Ovary (tissue), 7 donors: ENCODE measurements at regions not wholly inside any gene's neighbourhood (a gene's known extent, or its start where the extent isn't known, plus 50 kb on each side); places are given as distances from the start of the nearest gene placed in this dataset. TPM values are rescaled to one million over a fixed set of nuclear protein-coding genes. Genes with fewer than 3 reads are reported as not detected.
"Not testable (repeated sequence)": the region's sequence is repeated elsewhere in the genome, so short reads cannot be mapped to it uniquely, and the experiment has no call there.

Experiments used
- DNase-seq, 5 donors: peaks; one replicate each; pipeline ENCODE4 v3.0.0-alpha.2; 2019 to 2020
- H3K27ac ChIP-seq, 2 donors: fragments of 200-600 bp; one replicate each; pipeline versions ENCODE4 v1.5.1 to v1.8.0; 2019 to 2022
- H3K27me3 ChIP-seq: fragments of 200-600 bp; one replicate; pipeline ENCODE4 v1.8.0; 2022
- H3K36me3 ChIP-seq: fragments of 200-600 bp; sonication (generic); one replicate; pipeline ENCODE4 v1.5.1; 2019
- H3K4me1 ChIP-seq: one replicate; pipeline ENCODE4 v1.8.1; 2013; ENCODE audit warnings: mild to moderate bottlenecking, moderate library complexity; ENCODE audit not compliant: insufficient read depth
- H3K4me3 ChIP-seq: fragments of 200-600 bp; sonication (generic); one replicate; pipeline ENCODE4 v1.5.1; 2017
- H3K9me3 ChIP-seq, 2 donors: fragments of 200-600 bp in 1 of 2; sonication (generic) in 1 of 2; one replicate each; pipeline versions ENCODE4 v1.5.1 to v1.8.1; 2013 to 2019; ENCODE audit warnings: mild to moderate bottlenecking in 1 of 2, moderate library complexity in 1 of 2
- CTCF ChIP-seq, 3 donors: fragments of 450-650 bp in 2 of 3; fragments of 200-600 bp in 1 of 3; IDR thresholded peaks; one replicate each; pipeline versions ENCODE4 v1.5.1 to v1.8.0; 2016 to 2022; ENCODE audit warnings: antibody characterized with exemption in 3 of 3, mild to moderate bottlenecking in 1 of 3
- POLR2A ChIP-seq: fragments of 450-650 bp; IDR thresholded peaks from one replicate; pipeline ENCODE4 v1.6.1; 2017; ENCODE audit warnings: antibody characterized with exemption, mild to moderate bottlenecking, moderate library complexity
- WGBS, 3 donors: extraction: QIAGEN DNeasy Blood & Tissue Kit in 1 of 3; methylation state at CpG; one replicate each; pipeline versions ENCODE4 v1.1.5 to v1.1.7; 2013 to 2017; 5-methylcytosine and 5-hydroxymethylcytosine counted together
- intact Hi-C, 4 donors: fragments of 100-400 bp; cut with DNase I; formaldehyde crosslinking; loops; one replicate each; pipeline versions ENCODE4 v1.11.0 to v1.15.1; 2022 to 2023
- small RNA-seq: library from RNA; depleted of rRNA; stranded (forward); fragments of <200 nt; gene quantifications from one replicate; pipeline ENCODE3, GENCODE V24; 2016
- donor health status: DM: no; HTN: no; CAD: no; lungs with moderate emphysema.
- donor health status: DM: no; HTN: no; CAD: no.
- donor health status: Bipolar disorder and iron deficiency.
- donor health status: DM: no; HTN: no; CAD: no.
- donor health status: DM: yes; HTN: yes; CAD: no.

GRCh38 chr9:64017666-64018065 is 1267.3 kb downstream of the FOXD4L5 start:
- H3K36me3 ChIP-seq, H3K4me3 ChIP-seq, H3K9me3 ChIP-seq, DNase-seq, H3K4me1 ChIP-seq, H3K27ac ChIP-seq, H3K27me3 ChIP-seq, intact Hi-C loops: not testable (repeated sequence)
- WGBS, 3 donors: 53 to 61% (median 58%) methylated on average over 2 of the region's 2 CpGs

GRCh38 chr9:64016845-64017406 is 1268.1 kb downstream of the FOXD4L5 start:
- H3K4me1 ChIP-seq, H3K36me3 ChIP-seq, H3K27ac ChIP-seq, H3K4me3 ChIP-seq, H3K27me3 ChIP-seq, intact Hi-C loops, H3K9me3 ChIP-seq: not testable (repeated sequence)
- WGBS, 3 donors: 53 to 67% (median 60%) methylated on average over 20 to 39 of the region's 46 CpGs
- DNase-seq: peak in 3 of 5 donors; percentile 37 to 66 (median 63)

GRCh38 chr9:64016246-64016645 is 1268.8 kb downstream of the FOXD4L5 start:
- WGBS, 3 donors: 48 to 56% (median 49%) methylated on average over 27 to 31 of the region's 31 CpGs
- DNase-seq: peak in 1 of 5 donors; percentile 11

GRCh38 chr9:64015136-64015535 is 1269.9 kb downstream of the FOXD4L5 start:
- Histone ChIP-seq H3K4me3 (no peak overlapping the region), H3K27me3 (no peaks in the 10 kb centered on the region), H3K4me1 (no peaks in the 10 kb centered on the region), H3K36me3 (no peaks in the 10 kb centered on the region), H3K9me3 (no peaks in the 10 kb centered on the region), H3K27ac (no peak overlapping the region)
- no peak for TF ChIP-seq POLR2A
- TF ChIP-seq CTCF (IDR thresholded peaks at IDR 0.05): no peak
- DNase-seq: no peak
- intact Hi-C loops: no loop called here
- WGBS, 3 donors: 75 to 81% (median 80%) methylated on average over 17 of the region's 17 CpGs

More at GRCh38 chr9:64016246-64016645, 1268.8 kb downstream of the FOXD4L5 start:
- H3K27me3 ChIP-seq, H3K4me1 ChIP-seq, H3K36me3 ChIP-seq, H3K27ac ChIP-seq, intact Hi-C loops, H3K4me3 ChIP-seq, H3K9me3 ChIP-seq: not testable (repeated sequence)

- H3K27me3 ChIP-seq, H3K4me3 ChIP-seq, intact Hi-C loops, H3K27ac ChIP-seq, H3K9me3 ChIP-seq, DNase-seq, H3K4me1 ChIP-seq, H3K36me3 ChIP-seq: not testable (repeated sequence)
- WGBS, 3 donors: 72 to 80% (median 75%) methylated on average over 32 of the region's 32 CpGs
Observed at GRCh38 chr9:64014386-64015091, 1270.5 kb downstream of the FOXD4L5 start.

- H3K36me3 ChIP-seq, intact Hi-C loops, H3K27ac ChIP-seq, H3K4me3 ChIP-seq, H3K9me3 ChIP-seq, H3K4me1 ChIP-seq, DNase-seq, H3K27me3 ChIP-seq: not testable (repeated sequence)
- 94 to 97% (median 97%) methylated on average over 1 of the region's 1 CpG for WGBS, 3 donors
Observed at GRCh38 chr9:64013122-64013521, 1271.9 kb downstream of the FOXD4L5 start.

- DNase-seq, H3K27ac ChIP-seq, intact Hi-C loops, H3K4me1 ChIP-seq, H3K4me3 ChIP-seq, H3K27me3 ChIP-seq, H3K9me3 ChIP-seq, H3K36me3 ChIP-seq: not testable (repeated sequence)
- 44 to 95% (median 58%) methylated on average over 3 of the region's 3 CpGs for WGBS, 3 donors
Observed at GRCh38 chr9:64012014-64012413, 1273.0 kb downstream of the FOXD4L5 start.

GRCh38 chr9:63979741-63980140 is 1305.3 kb downstream of the FOXD4L5 start:
- H3K4me1 ChIP-seq, H3K27me3 ChIP-seq, H3K36me3 ChIP-seq, H3K4me3 ChIP-seq, DNase-seq, H3K27ac ChIP-seq, H3K9me3 ChIP-seq, intact Hi-C loops: not testable (repeated sequence)
- 72 to 78% (median 74%) methylated on average over 23 of the region's 23 CpGs for WGBS, 3 donors

Small RNA genes in the stretch of these regions (small RNA-seq; reads per million reads assigned to genes)
- not detected for gene RF00026
